Activated CD4-positive, alpha-beta T cell treated with anti-CD3 and anti-CD28 coated beads for 36 hours (primary cell): ENCODE measurements at regions not wholly inside any gene's neighbourhood (a gene's known extent, or its start where the extent isn't known, plus 50 kb on each side); places are given as distances from the start of the nearest gene placed in this dataset.
"Not testable (repeated sequence)": the region's sequence is repeated elsewhere in the genome, so short reads cannot be mapped to it uniquely, and the experiment has no call there.

Experiments
- ATAC-seq: fragments of 200-7000 bp; cut with Tn5 transposase; one replicate; pipeline ENCODE4 v1.10.0; 2021; ENCODE audit warnings: mild to moderate bottlenecking, moderate library complexity
- CTCF ChIA-PET: fragments of 350-600 bp; sonication (Branson Sonifier 250); formaldehyde crosslinking; loops from one replicate; lab custom pipeline; 2021; ENCODE audit warnings: antibody characterized with exemption; lab: Charles Lee
- POLR2A ChIA-PET: fragments of 350-600 bp; sonication (Branson Sonifier 250); formaldehyde crosslinking; loops from one replicate; lab custom pipeline; 2021; ENCODE audit warnings: antibody characterized with exemption, inconsistent platforms; lab: Charles Lee
- DNase-seq: peaks from one replicate; pipeline ENCODE4 v3.0.0-alpha.2; 2020
- H3K27ac Mint-ChIP-seq: one replicate; pipeline ENCODE4 v1.8.0; 2021; ENCODE audit warnings: mixed read lengths
- H3K27me3 Mint-ChIP-seq: one replicate; pipeline ENCODE4 v1.8.0; 2021; ENCODE audit warnings: mixed read lengths
- H3K36me3 Mint-ChIP-seq: one replicate; pipeline ENCODE4 v1.8.0; 2021; ENCODE audit warnings: low read depth, mixed read lengths
- H3K4me1 Mint-ChIP-seq: one replicate; pipeline ENCODE4 v1.8.0; 2021; ENCODE audit warnings: mixed read lengths
- H3K4me3 Mint-ChIP-seq: one replicate; pipeline ENCODE4 v1.8.0; 2021; ENCODE audit warnings: mild to moderate bottlenecking, moderate library complexity, mixed read lengths
- H3K9me3 Mint-ChIP-seq: one replicate; pipeline ENCODE4 v1.8.0; 2021; ENCODE audit warnings: low read depth, mixed read lengths
- intact Hi-C, 2 experiments: fragments of 100-400 bp; cut with DNase I in 1 of 2; cut with micrococcal nuclease in 1 of 2; formaldehyde crosslinking; loops; one replicate each; pipeline versions ENCODE4 v1.14.2 to v1.15.1; 2022 to 2024; cut with DNase I, micrococcal nuclease

- Mint-ChIP-seq H3K4me3 (no peak overlapping the region), H3K27me3 (peaks cover 5% of the 10 kb centered on the region), H3K4me1 (no peaks in the 10 kb centered on the region), H3K36me3 (no peaks in the 10 kb centered on the region), H3K27ac (no peak overlapping the region), H3K9me3 (no peaks in the 10 kb centered on the region)
- DNase-seq (no peak), ATAC-seq (no peak)
- POLR2A ChIA-PET, result no interaction called here
- CTCF ChIA-PET, result no interaction called here
- intact Hi-C loops, result no loop called here
Observed at GRCh38 chr13:111666164-111666776, 345.8 kb downstream of the TEX29 start.

GRCh38 chr13:111667757-111668156 is 347.3 kb downstream of the TEX29 start:
- no peak overlapping the region for H3K27ac Mint-ChIP-seq
- ATAC-seq (no peak), DNase-seq (no peak)
- H3K4me3 Mint-ChIP-seq, result no peak overlapping the region
- intact Hi-C loops, result no loop called here
- CTCF ChIA-PET, result no interaction called here
- POLR2A ChIA-PET, result no interaction called here
- no peaks in the 10 kb centered on the region for H3K36me3 Mint-ChIP-seq
- no peaks in the 10 kb centered on the region for H3K4me1 Mint-ChIP-seq
- no peaks in the 10 kb centered on the region for H3K9me3 Mint-ChIP-seq
- peaks cover 3% of the 10 kb centered on the region for H3K27me3 Mint-ChIP-seq

GRCh38 chr13:111668451-111668850 is 348.0 kb downstream of the TEX29 start:
- ChIA-PET CTCF (no interaction called here), POLR2A (no interaction called here)
- DNase-seq (no peak), ATAC-seq (no peak)
- H3K27ac Mint-ChIP-seq, result no peak overlapping the region
- intact Hi-C loops, result no loop called here
- H3K4me3 Mint-ChIP-seq, result no peak overlapping the region
- no peaks in the 10 kb centered on the region for H3K4me1 Mint-ChIP-seq
- peaks cover under 1% of the 10 kb centered on the region for H3K27me3 Mint-ChIP-seq
- no peaks in the 10 kb centered on the region for H3K9me3 Mint-ChIP-seq
- no peaks in the 10 kb centered on the region for H3K36me3 Mint-ChIP-seq

- POLR2A ChIA-PET, H3K9me3 Mint-ChIP-seq, H3K4me1 Mint-ChIP-seq, H3K27ac Mint-ChIP-seq, ATAC-seq, intact Hi-C loops, DNase-seq, H3K27me3 Mint-ChIP-seq, H3K4me3 Mint-ChIP-seq, H3K36me3 Mint-ChIP-seq, CTCF ChIA-PET: not testable (repeated sequence)
Observed at GRCh38 chr13:111672198-111672597, 351.8 kb downstream of the TEX29 start.

GRCh38 chr13:111678120-111678882 is 357.9 kb downstream of the TEX29 start:
- H3K27ac Mint-ChIP-seq, H3K36me3 Mint-ChIP-seq, H3K9me3 Mint-ChIP-seq, H3K4me1 Mint-ChIP-seq, DNase-seq, ATAC-seq, POLR2A ChIA-PET, H3K4me3 Mint-ChIP-seq, H3K27me3 Mint-ChIP-seq, CTCF ChIA-PET, intact Hi-C loops: not testable (repeated sequence)

- CTCF ChIA-PET, H3K27ac Mint-ChIP-seq, H3K27me3 Mint-ChIP-seq, intact Hi-C loops, H3K36me3 Mint-ChIP-seq, H3K4me3 Mint-ChIP-seq, DNase-seq, POLR2A ChIA-PET, ATAC-seq, H3K9me3 Mint-ChIP-seq, H3K4me1 Mint-ChIP-seq: not testable (repeated sequence)
Observed at GRCh38 chr13:111679645-111680044, 359.2 kb downstream of the TEX29 start.

GRCh38 chr13:111680100-111680499 is 359.7 kb downstream of the TEX29 start:
- ATAC-seq, H3K27me3 Mint-ChIP-seq, CTCF ChIA-PET, H3K9me3 Mint-ChIP-seq, H3K4me3 Mint-ChIP-seq, POLR2A ChIA-PET, DNase-seq, H3K4me1 Mint-ChIP-seq, intact Hi-C loops, H3K27ac Mint-ChIP-seq, H3K36me3 Mint-ChIP-seq: not testable (repeated sequence)

GRCh38 chr13:111692028-111692427 is 371.6 kb downstream of the TEX29 start:
- DNase-seq, intact Hi-C loops, ATAC-seq: not testable (repeated sequence)

GRCh38 chr13:111696121-111696520 is 370.8 kb upstream of the SOX1 start:
- H3K4me3 Mint-ChIP-seq, intact Hi-C loops, H3K27me3 Mint-ChIP-seq, ATAC-seq, POLR2A ChIA-PET, H3K4me1 Mint-ChIP-seq, H3K36me3 Mint-ChIP-seq, H3K9me3 Mint-ChIP-seq, H3K27ac Mint-ChIP-seq, DNase-seq, CTCF ChIA-PET: not testable (repeated sequence)

More at GRCh38 chr13:111692028-111692427, 371.6 kb downstream of the TEX29 start:
- H3K27me3 Mint-ChIP-seq, H3K27ac Mint-ChIP-seq, H3K4me1 Mint-ChIP-seq, CTCF ChIA-PET, H3K9me3 Mint-ChIP-seq, POLR2A ChIA-PET, H3K4me3 Mint-ChIP-seq, H3K36me3 Mint-ChIP-seq: not testable (repeated sequence)

- H3K27me3 Mint-ChIP-seq, CTCF ChIA-PET, ATAC-seq, H3K9me3 Mint-ChIP-seq, POLR2A ChIA-PET, H3K4me1 Mint-ChIP-seq, H3K4me3 Mint-ChIP-seq, intact Hi-C loops, H3K36me3 Mint-ChIP-seq, H3K27ac Mint-ChIP-seq, DNase-seq: not testable (repeated sequence)
Observed at GRCh38 chr13:111702059-111702458, 364.9 kb upstream of the SOX1 start.
